GM18870 (cell line): ENCODE measurements at regions not wholly inside any gene's neighbourhood (a gene's known extent, or its start where the extent isn't known, plus 50 kb on each side); places are given as distances from the start of the nearest gene placed in this dataset.
"Not testable (repeated sequence)": the region's sequence is repeated elsewhere in the genome, so short reads cannot be mapped to it uniquely, and the experiment has no call there.

Source experiments
- ATAC-seq: cut with Tn5 transposase; IDR thresholded peaks from one replicate; pipeline ENCODE4 v1.9.1; 2021; ENCODE audit warnings: moderate library complexity; ENCODE audit not compliant: unreplicated experiment

GRCh38 chr7:106563466-106564150, 97.3 kb downstream of the CCDC71L start:
- no peak for ATAC-seq

- ATAC-seq = no peak
These were observed 98.1 kb downstream of the CCDC71L start for GRCh38 chr7:106562711-106563366.

- ATAC-seq = peak; percentile 55
These were observed 99.1 kb downstream of the CCDC71L start for GRCh38 chr7:106561666-106562411.

GRCh38 chr7:106561151-106561550, 99.8 kb downstream of the CCDC71L start:
- ATAC-seq = no peak

- ATAC-seq = no peak
These were observed 100.5 kb downstream of the CCDC71L start for GRCh38 chr7:106560482-106560881.

GRCh38 chr7:106556244-106556643, 104.7 kb downstream of the CCDC71L start:
- ATAC-seq = not testable (repeated sequence)

GRCh38 chr7:106554623-106555022, 106.3 kb downstream of the CCDC71L start:
- ATAC-seq = not testable (repeated sequence)

- no peak for ATAC-seq
These were observed 107.5 kb downstream of the CCDC71L start for GRCh38 chr7:106553446-106553836.

GRCh38 chr7:106552645-106553445, 108.1 kb downstream of the CCDC71L start:
- ATAC-seq = peak; percentile 99

- no peak for ATAC-seq
These were observed 109.0 kb downstream of the CCDC71L start for GRCh38 chr7:106551936-106552335.

GRCh38 chr7:106548491-106548890, 112.5 kb downstream of the CCDC71L start:
- ATAC-seq = no peak

- ATAC-seq = no peak
These were observed 115.7 kb downstream of the CCDC71L start for GRCh38 chr7:106545275-106545674.

GRCh38 chr7:106543221-106543757, 117.7 kb downstream of the CCDC71L start:
- ATAC-seq = no peak

- peak; percentile 60 for ATAC-seq
These were observed 118.3 kb downstream of the CCDC71L start for GRCh38 chr7:106542550-106543220.

GRCh38 chr7:106538638-106539037, 122.3 kb downstream of the CCDC71L start:
- no peak for ATAC-seq

GRCh38 chr7:106537119-106537518, 123.8 kb downstream of the CCDC71L start:
- no peak for ATAC-seq

GRCh38 chr7:106536079-106536478, 124.9 kb downstream of the CCDC71L start:
- ATAC-seq = no peak

GRCh38 chr7:106535234-106535932, 125.6 kb downstream of the CCDC71L start:
- ATAC-seq = no peak

GRCh38 chr7:106534271-106534846, 126.6 kb downstream of the CCDC71L start:
- ATAC-seq = no peak
